HUDEP-2 (cell line): ENCODE measurements at regions not wholly inside any gene's neighbourhood (a gene's known extent, or its start where the extent isn't known, plus 50 kb on each side); places are given as distances from the start of the nearest gene placed in this dataset.

Experiments used
- DNase-seq, 76 experiments: peaks; one replicate each; lab custom pipeline; 2025; ENCODE audit not compliant: unreplicated experiment in 76 of 76; lab: John Stamatoyannopoulos, UW

DNA sequence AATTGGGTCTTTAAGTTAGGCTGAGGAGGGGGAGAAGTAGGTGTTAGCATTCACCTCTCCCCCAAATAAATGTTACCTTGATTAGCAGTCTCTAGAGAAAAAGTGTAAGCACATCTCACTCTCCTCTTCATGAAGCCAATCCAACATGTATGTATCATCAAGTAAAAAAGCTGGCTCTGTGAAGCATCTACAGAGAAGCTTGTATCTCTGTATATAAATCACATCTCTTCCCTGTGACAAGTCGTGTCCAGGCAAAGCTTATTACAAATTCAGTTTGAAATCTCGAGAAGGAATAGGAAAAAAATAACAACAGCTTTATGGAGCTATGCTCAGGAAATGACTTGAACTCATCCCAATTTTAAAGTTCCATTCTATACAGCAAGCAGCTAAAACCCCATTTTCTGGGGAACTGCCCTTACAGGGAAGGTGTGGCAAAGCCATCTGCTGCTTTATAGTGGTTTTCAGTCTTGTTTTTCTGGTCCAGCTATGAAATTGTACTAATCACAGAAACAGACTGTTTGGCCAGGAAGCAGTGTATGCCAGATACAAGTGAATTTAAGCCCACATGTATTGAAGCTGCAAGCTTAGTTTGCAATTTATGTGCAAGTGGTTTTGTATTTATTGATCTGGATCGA lies 313.3 kb upstream of the NOCT start:
- no peak for DNase-seq

DNA sequence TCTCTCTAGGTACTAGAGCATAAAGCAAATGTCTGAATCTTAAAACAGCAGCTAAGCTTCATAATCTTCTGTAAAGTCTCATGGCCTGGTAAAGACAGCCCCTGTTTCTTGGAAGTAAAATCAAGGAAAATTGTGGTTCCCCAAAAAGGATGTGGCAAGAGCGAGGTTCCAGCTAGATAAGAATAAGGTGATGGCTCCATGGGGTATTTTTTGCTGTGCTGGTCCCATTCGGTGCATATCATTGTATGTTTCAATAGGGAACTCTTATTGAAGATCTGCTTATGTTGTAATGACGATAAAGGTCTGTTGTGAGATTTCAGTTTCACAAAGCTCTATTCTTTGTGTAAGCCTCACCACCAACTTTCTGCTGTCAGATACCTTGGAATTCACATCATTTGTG lies 316.9 kb upstream of the NOCT start:
- no peak for DNase-seq

DNA sequence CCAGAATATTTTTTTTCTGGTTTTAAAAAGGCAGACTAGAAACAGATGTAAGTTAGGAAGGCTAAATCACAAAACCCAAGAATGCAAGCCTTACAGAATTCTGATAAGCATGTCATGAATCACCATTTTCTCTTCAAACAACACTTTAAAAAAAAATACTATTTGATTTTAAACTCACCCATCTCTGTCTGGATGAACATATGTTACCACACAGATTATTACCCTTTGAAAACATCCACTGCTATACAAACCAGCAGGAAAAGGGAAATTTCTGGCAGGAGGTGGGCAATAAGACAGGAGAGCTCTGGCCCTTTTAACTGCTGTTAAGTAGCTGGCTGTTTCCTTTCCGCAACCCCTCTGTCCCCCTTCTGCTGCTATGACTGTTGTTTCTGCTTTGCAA lies 317.7 kb upstream of the NOCT start:
- no peak for DNase-seq

DNA sequence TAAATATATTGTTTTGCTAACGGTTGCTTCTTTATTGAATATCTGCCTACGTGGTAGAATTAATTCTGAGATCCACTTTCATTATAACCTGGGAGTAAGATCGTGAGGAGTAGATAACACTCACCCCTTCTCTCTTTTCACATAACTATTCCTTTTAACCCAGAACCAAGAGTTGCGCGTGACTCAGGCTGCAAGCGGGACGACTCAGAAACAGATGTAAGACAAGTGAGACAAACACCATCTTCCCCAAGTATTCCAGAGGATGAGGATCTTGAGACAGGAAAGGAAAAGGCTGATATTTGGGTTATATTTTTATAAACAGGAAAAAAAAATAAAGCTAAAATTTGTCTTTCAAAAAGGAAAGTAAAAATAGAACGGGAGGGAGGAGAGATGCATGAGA lies 318.8 kb upstream of the NOCT start:
- no peak for DNase-seq

- DNase-seq: peak in 16 of 76 experiments; percentile 0 to 37 (median 12)
Measured at GRCh38 chr4:138696058-138696457, 319.5 kb upstream of the NOCT start.

DNA sequence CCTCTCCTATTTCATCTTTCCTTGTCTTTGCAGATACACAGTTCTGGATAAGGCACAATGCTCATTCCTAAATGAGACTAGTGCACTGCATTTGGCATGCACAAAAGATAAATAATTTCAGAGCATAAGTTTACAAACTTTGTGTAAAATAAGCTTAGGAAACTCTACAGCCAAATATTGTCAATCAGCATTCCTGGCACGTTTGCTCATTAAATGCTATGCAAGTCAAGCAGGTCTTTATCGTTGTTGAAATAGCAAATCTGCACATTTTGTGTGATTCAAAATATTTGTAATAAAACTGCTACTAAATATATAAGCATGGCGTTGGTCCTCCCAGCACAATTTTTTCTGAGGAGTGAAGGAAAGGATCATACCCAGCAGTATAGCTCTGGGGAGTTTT lies 322.1 kb upstream of the NOCT start:
- DNase-seq: no peak

GRCh38 chr4:138692411-138692810 lies 323.2 kb upstream of the NOCT start:
- no peak for DNase-seq

DNA sequence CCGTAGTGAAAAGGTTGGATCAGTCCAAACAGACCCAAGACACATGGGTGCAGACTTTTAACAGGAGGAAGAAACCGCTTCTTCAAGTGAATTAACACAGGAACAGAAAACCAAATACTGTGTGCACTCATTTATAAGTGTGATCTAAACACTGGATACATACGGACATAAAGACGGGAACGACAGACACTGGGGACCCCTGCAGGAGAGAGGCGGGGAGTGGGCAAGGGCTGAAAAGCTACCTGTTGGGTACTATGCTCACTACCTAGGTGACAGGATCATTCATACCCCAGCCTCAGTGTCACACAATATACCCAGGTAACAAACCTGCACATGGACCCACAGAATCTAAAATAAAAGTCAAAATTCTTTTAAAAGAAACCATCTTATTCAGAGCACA lies 326.0 kb upstream of the NOCT start:
- DNase-seq: no peak

DNA sequence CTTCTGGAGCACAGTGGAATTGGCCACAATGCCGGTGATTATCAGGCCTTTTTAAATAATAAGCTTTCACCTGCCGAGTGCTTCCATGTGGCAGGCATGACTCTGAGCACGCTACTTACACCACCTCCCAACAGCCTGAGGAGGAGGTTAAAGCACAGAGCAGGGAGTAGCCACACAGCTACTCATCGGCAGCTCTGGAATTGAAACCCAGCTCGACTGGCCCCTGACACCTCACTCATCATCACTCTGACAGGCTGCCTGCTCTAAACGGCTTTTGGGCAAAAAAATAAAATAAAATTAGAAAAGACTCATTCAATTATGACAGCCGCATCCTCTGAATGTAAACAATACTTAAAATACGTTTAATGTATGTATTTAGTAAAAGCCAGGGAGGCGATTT lies 326.4 kb upstream of the NOCT start:
- no peak for DNase-seq

DNA sequence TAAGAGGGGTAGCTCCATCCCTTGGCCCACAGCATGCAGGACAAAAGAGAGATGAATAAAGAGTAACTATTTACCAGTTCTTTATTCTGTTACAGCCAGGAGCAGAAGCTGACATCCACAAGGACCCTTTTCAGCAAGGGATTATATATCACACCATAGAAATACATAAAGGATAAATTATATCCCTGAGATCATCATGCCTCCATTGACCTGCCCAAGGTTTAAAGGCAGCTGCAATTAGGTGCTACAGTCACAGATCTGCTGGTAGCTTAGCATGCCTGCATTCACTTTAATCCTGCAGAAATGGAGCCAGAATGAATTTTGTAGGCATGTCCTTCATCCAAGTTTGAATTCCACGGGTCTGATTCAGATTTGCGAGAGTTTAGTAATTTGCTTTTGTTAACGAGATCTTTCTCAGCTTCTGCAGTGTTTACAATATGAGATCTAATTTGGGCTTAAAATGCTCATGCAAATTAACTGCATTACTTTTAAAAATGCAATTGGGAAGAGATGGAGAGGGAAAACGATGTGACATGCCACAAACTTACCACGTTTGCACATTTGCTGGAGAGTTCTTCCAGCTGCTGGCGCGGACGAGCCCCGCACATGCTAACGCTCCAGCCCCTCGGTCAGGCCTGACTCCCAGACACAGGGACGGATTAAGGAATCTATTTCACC lies 327.0 kb upstream of the NOCT start:
- no peak for DNase-seq

GRCh38 chr4:138686106-138686835 lies 329.3 kb upstream of the NOCT start:
- DNase-seq: no peak

DNA sequence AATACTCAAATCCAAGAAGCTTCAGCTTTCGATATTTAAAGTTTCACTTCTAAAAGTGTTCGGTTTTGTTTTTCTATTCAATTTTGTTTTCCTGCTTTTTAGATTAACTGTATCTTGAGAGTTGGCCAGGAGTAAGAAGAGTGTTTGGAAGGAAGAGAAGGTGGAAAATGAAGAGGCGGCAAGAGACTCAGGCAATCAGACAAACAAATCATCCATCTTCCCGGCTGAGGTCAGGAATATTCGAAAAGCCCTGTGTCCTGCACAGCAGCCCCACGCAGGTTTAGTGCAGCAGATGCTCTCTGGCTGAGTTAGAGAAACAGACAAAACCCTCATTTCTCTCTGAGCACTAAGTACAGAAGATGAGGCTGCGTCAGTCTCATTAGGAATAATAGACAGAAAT lies 330.3 kb upstream of the NOCT start:
- DNase-seq: no peak

GRCh38 chr4:138680989-138681604 lies 334.5 kb upstream of the NOCT start:
- DNase-seq: peak in 69 of 76 experiments; percentile 2 to 78 (median 51)

- no peak for DNase-seq
Measured at GRCh38 chr4:138680256-138680655, 335.3 kb upstream of the NOCT start.

DNA sequence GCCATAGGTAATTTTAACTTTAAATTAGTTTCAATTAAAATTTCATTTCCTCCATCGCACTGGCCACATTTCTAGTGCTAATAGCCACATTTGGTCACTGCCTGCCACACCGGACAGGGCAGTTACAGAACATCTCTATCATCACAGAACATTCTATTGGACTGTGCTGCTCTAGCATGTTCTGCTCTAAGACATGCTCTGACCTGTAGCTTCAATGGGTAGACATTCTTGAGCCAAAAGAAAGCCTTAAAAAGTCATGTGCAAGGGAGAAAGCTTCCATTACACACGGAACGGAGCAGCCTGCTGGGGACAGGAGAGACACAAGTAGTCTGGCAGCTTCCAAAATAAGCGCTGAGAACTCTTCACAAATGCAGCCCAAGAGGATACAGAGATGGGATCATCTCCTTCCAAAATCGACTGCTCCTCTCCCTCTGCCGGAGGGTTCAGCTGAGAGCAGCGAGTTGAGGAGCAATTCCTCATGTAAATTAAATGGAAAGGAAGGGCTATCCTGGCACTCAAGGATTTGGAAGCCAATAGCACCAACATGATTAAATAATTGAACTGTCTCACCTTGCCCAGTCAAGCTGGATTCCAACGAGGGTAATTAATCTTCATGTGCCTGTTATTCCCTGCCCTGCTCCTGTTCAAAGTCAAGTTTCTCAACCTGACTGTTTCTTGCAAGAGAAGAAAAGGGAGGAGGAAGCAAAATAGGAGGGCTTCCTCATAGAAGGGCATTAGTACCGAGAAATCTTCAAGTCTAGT lies 336.4 kb upstream of the NOCT start:
- DNase-seq: no peak

DNA sequence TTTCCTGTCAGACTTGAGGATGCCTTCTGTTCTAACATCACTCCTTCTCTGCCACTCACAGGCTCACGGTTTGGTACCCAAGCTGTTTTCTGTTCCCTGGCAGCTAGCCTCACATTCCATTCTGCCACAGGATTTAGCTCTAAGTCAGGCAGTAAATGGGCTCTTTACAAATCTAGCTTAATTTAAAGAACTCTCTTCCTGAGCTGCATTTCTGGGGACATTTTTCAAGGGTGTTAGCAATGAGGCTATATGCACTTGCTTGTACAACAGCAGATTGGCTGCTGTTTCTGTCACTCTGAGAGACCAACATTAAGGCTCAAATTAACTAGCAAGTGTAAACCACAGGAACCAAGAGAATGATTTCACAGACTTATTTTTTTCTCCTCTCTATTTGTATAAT lies 337.8 kb upstream of the NOCT start:
- no peak for DNase-seq

DNA sequence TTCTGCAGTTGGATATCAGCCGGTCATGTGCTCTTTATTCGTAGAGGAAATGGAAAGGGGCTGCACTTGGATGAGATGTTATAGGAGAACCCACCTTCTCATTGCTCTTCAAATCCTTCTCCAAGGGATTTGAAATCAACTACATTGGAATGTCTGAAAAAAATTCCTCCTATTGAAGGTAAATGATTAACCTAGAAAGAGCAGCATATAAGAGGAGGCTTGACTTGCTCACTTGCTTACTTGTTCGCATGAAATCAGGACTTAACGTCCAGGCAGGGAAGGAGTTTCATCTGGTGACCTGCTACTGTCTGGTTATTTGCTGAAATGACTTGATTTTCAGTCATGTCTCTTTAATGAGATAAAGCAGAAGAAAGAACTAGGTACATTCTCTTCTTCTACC lies 338.4 kb upstream of the NOCT start:
- DNase-seq: no peak

DNA sequence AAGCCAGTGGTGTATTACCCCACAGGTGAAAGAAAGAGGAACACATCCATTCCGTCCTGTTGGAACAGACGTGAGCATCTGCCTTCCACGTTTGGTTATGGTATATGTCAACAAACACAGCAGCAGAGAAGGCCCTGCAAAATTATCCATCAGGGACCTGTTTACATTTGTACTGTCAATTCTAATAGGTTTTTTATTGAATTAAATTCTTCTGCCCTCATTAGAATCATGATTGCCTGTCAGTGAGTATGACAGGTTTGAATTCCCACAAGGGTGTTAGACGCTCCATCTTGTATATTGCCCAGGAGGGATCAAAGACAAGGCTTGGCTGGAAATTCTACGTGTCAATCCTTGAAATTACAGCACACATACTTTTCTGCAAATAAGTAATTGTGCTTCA lies 339.9 kb upstream of the NOCT start:
- no peak for DNase-seq

DNA sequence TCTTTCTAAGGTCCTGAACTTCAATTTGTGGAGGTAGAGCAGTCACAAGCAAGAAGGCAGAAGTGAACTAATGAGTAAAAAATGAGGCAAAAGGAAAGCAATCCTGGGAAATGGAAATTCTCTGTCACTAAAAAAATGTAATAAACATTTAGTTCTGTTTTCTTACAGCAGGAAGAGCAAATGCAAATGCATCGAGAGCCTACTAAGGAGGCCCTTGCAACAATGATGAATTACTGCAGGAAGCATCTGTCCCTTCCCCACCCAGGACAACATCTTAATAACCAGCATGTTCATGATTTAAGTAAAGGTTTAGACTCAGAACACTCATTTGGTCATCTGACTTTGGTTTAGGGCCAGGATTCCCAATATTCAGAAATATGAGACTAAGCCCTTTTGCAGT lies 341.4 kb upstream of the NOCT start:
- DNase-seq: no peak

- DNase-seq: no peak
Measured at GRCh38 chr4:138673053-138673452, 342.5 kb upstream of the NOCT start.
